HEK293T (cell line): ENCODE measurements at regions not wholly inside any gene's neighbourhood (a gene's known extent, or its start where the extent isn't known, plus 50 kb on each side); places are given as distances from the start of the nearest gene placed in this dataset.

Source experiments
- BHLHE40 ChIP-seq: fragments of 450-650 bp; IDR thresholded peaks from 2 replicates; pipeline ENCODE4 v1.6.1; 2016; ENCODE audit warnings: mild to moderate bottlenecking, moderate library complexity, borderline replicate concordance
- ELF4 ChIP-seq: fragments of 450-650 bp; IDR thresholded peaks from 2 replicates; pipeline ENCODE4 v1.6.1; 2017; ENCODE audit warnings: antibody characterized with exemption
- HDGF ChIP-seq: fragments of 450-650 bp; IDR thresholded peaks from 2 replicates; pipeline ENCODE4 v1.6.1; 2017; ENCODE audit warnings: antibody characterized with exemption, borderline replicate concordance
- PKNOX1 ChIP-seq: fragments of 450-650 bp; IDR thresholded peaks from 2 replicates; pipeline ENCODE4 v1.6.1; 2016
- SP1 ChIP-seq: fragments of 450-650 bp; IDR thresholded peaks from 2 replicates; pipeline ENCODE4 v1.6.1; 2017
- SUZ12 ChIP-seq: fragments of 450-650 bp; IDR thresholded peaks from 2 replicates; pipeline ENCODE4 v1.6.1; 2016; ENCODE audit warnings: mild to moderate bottlenecking

- TF ChIP-seq SUZ12 (no peak), BHLHE40 (no peak), SP1 (no peak), HDGF (no peak), ELF4 (no peak), PKNOX1 (no peak)
These were observed 500.7 kb upstream of the NFIA start for GRCh38 chr1:60581455-60582220.
